KMS-11 (cell line): ENCODE measurements at regions not wholly inside any gene's neighbourhood (a gene's known extent, or its start where the extent isn't known, plus 50 kb on each side); places are given as distances from the start of the nearest gene placed in this dataset.

Source experiments
- H2AFZ ChIP-seq: fragments of 200-600 bp; sonication (generic); 2 replicates; pipeline ENCODE4 v1.6.1; 2016; ENCODE audit warnings: antibody characterized with exemption, mixed run types, low read depth
- H3K27ac ChIP-seq: fragments of 200-600 bp; sonication (generic); 2 replicates; pipeline ENCODE4 v1.6.1; 2016; ENCODE audit warnings: mild to moderate bottlenecking, mixed run types
- H3K27me3 ChIP-seq: fragments of 200-600 bp; sonication (generic); 2 replicates; pipeline ENCODE4 v1.6.1; 2017; ENCODE audit warnings: mild to moderate bottlenecking, low read depth, mixed run types, moderate library complexity; ENCODE audit not compliant: insufficient read depth
- H3K36me3 ChIP-seq: fragments of 200-600 bp; sonication (generic); 2 replicates; pipeline ENCODE4 v1.6.1; 2017; ENCODE audit warnings: mild to moderate bottlenecking, mixed run types; ENCODE audit not compliant: insufficient read depth
- H3K4me1 ChIP-seq: fragments of 200-600 bp; sonication (generic); 2 replicates; pipeline ENCODE4 v1.6.1; 2016; ENCODE audit warnings: mild to moderate bottlenecking, low read depth, mixed run types; ENCODE audit not compliant: poor library complexity, severe bottlenecking
- H3K4me2 ChIP-seq: fragments of 200-600 bp; sonication (generic); 2 replicates; pipeline ENCODE4 v1.7.0; 2016; ENCODE audit warnings: mild to moderate bottlenecking, mixed run types
- H3K4me3 ChIP-seq: fragments of 200-600 bp; sonication (generic); IDR thresholded peaks from 2 replicates; pipeline ENCODE4 v1.6.1; 2017; ENCODE audit warnings: low read depth, low read length, mixed read lengths; ENCODE audit not compliant: insufficient read depth
- H3K79me2 ChIP-seq: fragments of 200-600 bp; sonication (generic); 2 replicates; pipeline ENCODE4 v1.6.1; 2016; ENCODE audit warnings: low read depth, mixed run types; ENCODE audit not compliant: insufficient read depth
- H3K9ac ChIP-seq: fragments of 200-600 bp; sonication (generic); 2 replicates; pipeline ENCODE4 v1.6.1; 2016; ENCODE audit warnings: mild to moderate bottlenecking, mixed run types
- H4K20me1 ChIP-seq: fragments of 200-600 bp; sonication (generic); 2 replicates; pipeline ENCODE4 v1.6.1; 2016; ENCODE audit warnings: mild to moderate bottlenecking, mixed run types; ENCODE audit not compliant: insufficient read depth
- CTCF ChIP-seq: fragments of 200-600 bp; sonication (generic); conservative IDR thresholded peaks from 2 replicates; pipeline ENCODE4 v1.6.1; 2017; ENCODE audit warnings: low read depth, mild to moderate bottlenecking, antibody characterized with exemption, low read length, moderate library complexity, mixed read lengths

- no peak overlapping the region for H3K27ac ChIP-seq
Observed at GRCh38 chr3:18752273-18752934, 327.3 kb upstream of the SATB1 start.

GRCh38 chr3:18751514-18751913 is 326.4 kb upstream of the SATB1 start:
- Histone ChIP-seq H3K36me3 (no peaks in the 10 kb centered on the region), H3K4me1 (no peaks in the 10 kb centered on the region), H3K79me2 (no peaks in the 10 kb centered on the region), H3K4me3 (no peak overlapping the region), H3K27ac (no peak overlapping the region), H3K9ac (no peak overlapping the region), H3K27me3 (no peaks in the 10 kb centered on the region), H3K4me2 (no peak overlapping the region), H4K20me1 (no peaks in the 10 kb centered on the region), H2AFZ (no peak overlapping the region)
- TF ChIP-seq CTCF = no peak

More at GRCh38 chr3:18752273-18752934, 327.3 kb upstream of the SATB1 start:
- H3K4me3 ChIP-seq = no peak overlapping the region
- H3K4me1 ChIP-seq = no peaks in the 10 kb centered on the region
- no peak overlapping the region for H3K9ac ChIP-seq
- H3K79me2 ChIP-seq = no peaks in the 10 kb centered on the region
- H4K20me1 ChIP-seq = no peaks in the 10 kb centered on the region
- no peak overlapping the region for H3K4me2 ChIP-seq
- no peaks in the 10 kb centered on the region for H3K27me3 ChIP-seq
- no peaks in the 10 kb centered on the region for H3K36me3 ChIP-seq
- H2AFZ ChIP-seq = no peak overlapping the region
- no peak for TF ChIP-seq CTCF

- H3K36me3 ChIP-seq = no peaks in the 10 kb centered on the region
- no peaks in the 10 kb centered on the region for H3K4me1 ChIP-seq
- TF ChIP-seq CTCF = no peak
Observed at GRCh38 chr3:18747383-18747782, 322.2 kb upstream of the SATB1 start.

DNA sequence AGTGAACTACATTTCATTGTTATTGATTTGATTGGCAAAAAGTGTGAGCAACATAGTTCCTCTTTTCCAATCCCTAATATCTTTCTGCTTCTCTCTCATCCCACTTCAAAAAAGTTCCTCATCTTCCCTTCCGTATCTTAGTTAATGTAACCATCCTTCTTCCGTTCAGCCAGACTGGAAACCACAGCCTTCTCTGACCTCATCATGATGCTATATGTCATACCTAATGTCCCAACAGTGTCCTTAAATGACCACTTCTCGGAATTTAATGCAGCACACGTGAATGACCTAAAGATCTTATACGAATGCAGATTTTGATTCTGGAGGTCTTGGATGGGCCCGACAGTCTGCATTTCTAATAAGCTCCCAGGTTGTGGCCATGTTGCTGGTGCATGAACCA is 320.3 kb upstream of the SATB1 start:
- Histone ChIP-seq H4K20me1 (no peaks in the 10 kb centered on the region; the same call in 1 of the 2 replicates), H3K4me1 (peaks cover 15% of the 10 kb centered on the region), H3K79me2 (no peaks in the 10 kb centered on the region), H3K9ac (no peak overlapping the region), H2AFZ (no peak overlapping the region), H3K27me3 (no peaks in the 10 kb centered on the region), H3K4me2 (no peak overlapping the region), H3K4me3 (no peak overlapping the region), H3K36me3 (no peaks in the 10 kb centered on the region), H3K27ac (no peak overlapping the region)
- TF ChIP-seq CTCF = no peak

More at GRCh38 chr3:18747383-18747782, 322.2 kb upstream of the SATB1 start:
- no peak overlapping the region for H2AFZ ChIP-seq
- no peak overlapping the region for H3K4me3 ChIP-seq
- H3K4me2 ChIP-seq = no peak overlapping the region
- H3K79me2 ChIP-seq = no peaks in the 10 kb centered on the region
- H3K27ac ChIP-seq = no peak overlapping the region
- no peak overlapping the region for H3K9ac ChIP-seq
- no peaks in the 10 kb centered on the region for H3K27me3 ChIP-seq
- no peaks in the 10 kb centered on the region for H4K20me1 ChIP-seq
